Smooth muscle cell (in vitro differentiated cells): ENCODE measurements at regions not wholly inside any gene's neighbourhood (a gene's known extent, or its start where the extent isn't known, plus 50 kb on each side); places are given as distances from the start of the nearest gene placed in this dataset.

Experiments
- DNase-seq: peaks from one replicate; lab custom pipeline; 2025; ENCODE audit not compliant: unreplicated experiment; lab: John Stamatoyannopoulos, UW
- H2AFZ ChIP-seq: fragments of 200-600 bp; sonication (generic); 2 replicates; pipeline ENCODE4 v1.6.0; 2016; ENCODE audit warnings: antibody characterized with exemption, low read depth, mild to moderate bottlenecking
- H3F3A ChIP-seq: fragments of 200-600 bp; sonication (generic); 2 replicates; pipeline ENCODE4 v1.6.0; 2017; ENCODE audit warnings: antibody characterized with exemption, low read depth
- H3K27ac ChIP-seq: fragments of 200-600 bp; sonication (generic); 2 replicates; pipeline ENCODE4 v1.5.1; 2016; ENCODE audit warnings: low read depth, mild to moderate bottlenecking
- H3K27me3 ChIP-seq: fragments of 200-600 bp; sonication (generic); 2 replicates; pipeline ENCODE4 v1.6.1; 2016; ENCODE audit warnings: low read depth, mild to moderate bottlenecking
- H3K36me3 ChIP-seq: fragments of 200-600 bp; sonication (generic); 2 replicates; pipeline ENCODE4 v1.5.1; 2016; ENCODE audit warnings: low read depth
- H3K4me1 ChIP-seq: fragments of 200-600 bp; sonication (generic); 2 replicates; pipeline ENCODE4 v1.5.1; 2016; ENCODE audit warnings: low read depth
- H3K4me2 ChIP-seq: fragments of 200-600 bp; sonication (generic); 2 replicates; pipeline ENCODE4 v1.6.0; 2016; ENCODE audit warnings: mild to moderate bottlenecking
- H3K4me3 ChIP-seq: fragments of 200-600 bp; sonication (generic); 2 replicates; pipeline ENCODE4 v1.5.1; 2016; ENCODE audit warnings: mild to moderate bottlenecking
- H3K79me2 ChIP-seq: fragments of 200-600 bp; sonication (generic); 2 replicates; pipeline ENCODE4 v1.6.0; 2016; ENCODE audit warnings: low read depth, mild to moderate bottlenecking
- H3K9ac ChIP-seq: fragments of 200-600 bp; sonication (generic); 2 replicates; pipeline ENCODE4 v1.6.0; 2016; ENCODE audit warnings: low read depth
- H3K9me3 ChIP-seq: fragments of 200-600 bp; sonication (generic); replicated peaks from 2 replicates; pipeline ENCODE4 v1.5.1; 2016; ENCODE audit warnings: low read depth
- H4K20me1 ChIP-seq: fragments of 200-600 bp; sonication (generic); 2 replicates; pipeline ENCODE4 v1.6.0; 2016; ENCODE audit warnings: low read depth
- CTCF ChIP-seq: fragments of 200-600 bp; sonication (generic); IDR thresholded peaks from 2 replicates; pipeline ENCODE4 v1.5.1; 2017; ENCODE audit warnings: borderline replicate concordance, mild to moderate bottlenecking, antibody characterized with exemption; ENCODE audit not compliant: insufficient read depth, poor library complexity, severe bottlenecking
- WGBS: methylation state at CpG from one replicate; pipeline ENCODE4 v1.1.7; 2016; ENCODE audit warnings: low lambda C conversion rate; 5-methylcytosine and 5-hydroxymethylcytosine counted together

- Histone ChIP-seq H3K36me3 (no peaks in the 10 kb centered on the region), H3K4me3 (no peak overlapping the region), H3K4me1 (no peaks in the 10 kb centered on the region), H3K27me3 (no peaks in the 10 kb centered on the region), H3K4me2 (no peak overlapping the region), H2AFZ (no peak overlapping the region), H3K27ac (no peak overlapping the region), H3K9ac (no peak overlapping the region), H3F3A (no peaks in the 10 kb centered on the region), H3K79me2 (no peaks in the 10 kb centered on the region), H3K9me3 (no peaks in the 10 kb centered on the region), H4K20me1 (no peaks in the 10 kb centered on the region)
- WGBS = 80% methylated on average over 4 of the region's 4 CpGs
- no peak for DNase-seq
- TF ChIP-seq CTCF = no peak
Measured at GRCh38 chr3:184440151-184440550, 60.3 kb downstream of the CHRD start.

GRCh38 chr3:184441202-184441900 is 61.5 kb downstream of the CHRD start:
- no peak for TF ChIP-seq CTCF
- Histone ChIP-seq H3K9me3 (no peaks in the 10 kb centered on the region), H2AFZ (no peak overlapping the region), H3F3A (no peaks in the 10 kb centered on the region), H3K4me2 (no peak overlapping the region), H4K20me1 (no peaks in the 10 kb centered on the region), H3K79me2 (no peaks in the 10 kb centered on the region), H3K27me3 (no peaks in the 10 kb centered on the region), H3K36me3 (no peaks in the 10 kb centered on the region), H3K9ac (no peak overlapping the region), H3K4me1 (no peaks in the 10 kb centered on the region), H3K27ac (no peak overlapping the region), H3K4me3 (no peak overlapping the region)
- DNase-seq = no peak
- WGBS = 70% methylated on average over 8 of the region's 8 CpGs

GRCh38 chr3:184443364-184443763 is 63.5 kb downstream of the CHRD start:
- no peak overlapping the region for H3K9ac ChIP-seq
- H3K79me2 ChIP-seq = no peaks in the 10 kb centered on the region
- no peak for DNase-seq
- peak overlapping the region; percentile 49 for H3K27ac ChIP-seq
- 48% methylated on average over 8 of the region's 8 CpGs for WGBS
- H3K36me3 ChIP-seq = no peaks in the 10 kb centered on the region
- no peaks in the 10 kb centered on the region for H4K20me1 ChIP-seq
- no peak overlapping the region for H2AFZ ChIP-seq
- no peaks in the 10 kb centered on the region for H3K27me3 ChIP-seq
- no peak for TF ChIP-seq CTCF
- no peaks in the 10 kb centered on the region for H3F3A ChIP-seq
- H3K4me2 ChIP-seq = no peak overlapping the region
- H3K9me3 ChIP-seq = no peaks in the 10 kb centered on the region
- H3K4me3 ChIP-seq = no peak overlapping the region
- H3K4me1 ChIP-seq = no peaks in the 10 kb centered on the region

GRCh38 chr3:184443831-184444230 is 64.0 kb downstream of the CHRD start:
- no peaks in the 10 kb centered on the region for H3K27me3 ChIP-seq
- H2AFZ ChIP-seq = no peak overlapping the region
- DNase-seq = no peak
- H3K4me2 ChIP-seq = no peak overlapping the region
- no peaks in the 10 kb centered on the region for H3K9me3 ChIP-seq
- H3F3A ChIP-seq = no peaks in the 10 kb centered on the region
- TF ChIP-seq CTCF = no peak
- peak overlapping the region; percentile 49 for H3K27ac ChIP-seq
- no peak overlapping the region for H3K4me3 ChIP-seq
- no peak overlapping the region for H3K9ac ChIP-seq
- no peaks in the 10 kb centered on the region for H3K36me3 ChIP-seq
- no peaks in the 10 kb centered on the region for H3K4me1 ChIP-seq
- no peaks in the 10 kb centered on the region for H4K20me1 ChIP-seq
- H3K79me2 ChIP-seq = no peaks in the 10 kb centered on the region
- WGBS = 78% methylated on average over 5 of the region's 5 CpGs
